ENCODE measurements at regions not wholly inside any gene's neighbourhood (a gene's known extent, or its start where the extent isn't known, plus 50 kb on each side); places are given as distances from the start of the nearest gene placed in this dataset.
A peak's percentile ranks its signal among the peaks of the same experiment; 100 is the strongest.

DNA sequence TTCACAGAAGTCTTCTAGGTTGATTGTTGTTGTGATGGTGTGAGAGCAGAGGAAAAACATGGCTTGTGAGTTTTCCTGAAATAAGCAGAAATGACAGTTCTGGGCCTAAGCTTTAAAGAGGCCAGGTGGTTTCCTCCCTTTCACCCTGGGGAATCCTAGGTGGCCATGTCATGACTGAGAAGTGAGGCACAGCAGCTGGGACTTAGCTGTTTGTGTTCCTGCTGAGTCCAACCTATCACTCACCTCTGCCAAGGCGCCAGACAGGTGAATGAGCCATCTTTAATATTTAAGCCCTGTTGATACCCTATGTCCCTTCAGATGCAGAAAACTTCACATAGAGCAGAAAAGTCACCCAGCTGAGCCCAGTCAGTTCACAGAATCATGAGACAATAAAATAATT is 384.4 kb downstream of the SLC4A3 start:
- no peak overlapping the region for H3K4me3 ChIP-seq (ENCODE audit: low read length)
- H3K4me2 ChIP-seq (ENCODE audit: low read length), result no peak overlapping the region
- no peaks in the 10 kb centered on the region for H3K27me3 ChIP-seq (ENCODE audit: control insufficient read depth, insufficient read depth, low read length)
- H3K36me3 ChIP-seq (ENCODE audit: insufficient read depth, low read length), result no peaks in the 10 kb centered on the region
- H3K4me1 ChIP-seq (ENCODE audit: control insufficient read depth, insufficient read depth, low read length), result no peaks in the 10 kb centered on the region
- H3K9ac ChIP-seq (ENCODE audit: low read depth, low read length), result no peak overlapping the region
- no peaks in the 10 kb centered on the region for H3K9me3 ChIP-seq (replicated peaks; ENCODE audit: low read length)

DNA sequence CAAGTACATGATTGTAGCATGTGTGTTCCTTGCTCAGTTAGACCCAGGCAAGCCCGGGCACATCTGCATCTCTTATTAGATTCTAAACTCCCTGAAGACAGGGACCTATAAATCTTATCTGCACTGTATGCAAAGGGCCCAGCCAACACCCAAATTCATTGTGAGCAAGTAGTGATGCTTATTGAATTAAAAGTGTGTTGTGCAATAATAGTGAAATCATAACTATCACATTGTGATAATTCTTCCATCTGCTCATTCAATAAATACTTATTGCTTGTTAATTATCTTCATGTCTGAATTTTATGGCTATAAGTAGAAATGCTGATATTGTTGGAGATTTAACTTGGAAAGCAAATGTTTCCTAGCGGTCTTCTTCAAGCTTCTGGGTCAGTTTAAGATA is 387.5 kb downstream of the SLC4A3 start:
- no peak overlapping the region for H3K4me3 ChIP-seq (ENCODE audit: low read length)
- no peaks in the 10 kb centered on the region for H3K27me3 ChIP-seq (ENCODE audit: control insufficient read depth, insufficient read depth, low read length)
- no peak overlapping the region for H3K4me2 ChIP-seq (ENCODE audit: low read length)
- no peak overlapping the region for H3K9ac ChIP-seq (ENCODE audit: low read depth, low read length)
- no peaks in the 10 kb centered on the region for H3K9me3 ChIP-seq (replicated peaks; ENCODE audit: low read length)
- no peaks in the 10 kb centered on the region for H3K36me3 ChIP-seq (ENCODE audit: insufficient read depth, low read length)
- no peaks in the 10 kb centered on the region for H3K4me1 ChIP-seq (ENCODE audit: control insufficient read depth, insufficient read depth, low read length)

DNA sequence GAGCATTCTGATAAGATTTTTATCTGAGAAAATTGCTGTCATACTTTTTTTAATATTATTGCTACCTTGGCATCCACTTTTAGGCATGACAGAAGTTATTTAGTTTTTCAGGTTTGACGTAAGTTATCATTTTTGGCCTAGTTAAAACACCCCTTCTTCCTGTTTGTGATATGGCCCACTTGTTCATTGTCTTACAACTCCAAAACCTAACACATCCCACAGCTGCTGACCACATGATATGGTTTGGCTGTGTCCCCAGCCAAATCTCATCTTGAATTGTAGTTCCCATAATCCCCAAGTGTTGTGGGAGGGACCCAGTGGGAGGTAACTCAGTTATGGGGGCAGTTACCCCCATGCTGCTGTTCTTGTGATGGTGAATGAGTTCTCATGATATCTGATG is 388.1 kb downstream of the SLC4A3 start:
- Histone ChIP-seq H3K9ac (ENCODE audit: low read depth, low read length) (no peak overlapping the region), H3K4me2 (ENCODE audit: low read length) (no peak overlapping the region), H3K4me1 (ENCODE audit: control insufficient read depth, insufficient read depth, low read length) (no peaks in the 10 kb centered on the region), H3K27me3 (ENCODE audit: control insufficient read depth, insufficient read depth, low read length) (no peaks in the 10 kb centered on the region), H3K4me3 (ENCODE audit: low read length) (no peak overlapping the region), H3K36me3 (ENCODE audit: insufficient read depth, low read length) (no peaks in the 10 kb centered on the region), H3K9me3 (replicated peaks; ENCODE audit: low read length) (no peaks in the 10 kb centered on the region)

DNA sequence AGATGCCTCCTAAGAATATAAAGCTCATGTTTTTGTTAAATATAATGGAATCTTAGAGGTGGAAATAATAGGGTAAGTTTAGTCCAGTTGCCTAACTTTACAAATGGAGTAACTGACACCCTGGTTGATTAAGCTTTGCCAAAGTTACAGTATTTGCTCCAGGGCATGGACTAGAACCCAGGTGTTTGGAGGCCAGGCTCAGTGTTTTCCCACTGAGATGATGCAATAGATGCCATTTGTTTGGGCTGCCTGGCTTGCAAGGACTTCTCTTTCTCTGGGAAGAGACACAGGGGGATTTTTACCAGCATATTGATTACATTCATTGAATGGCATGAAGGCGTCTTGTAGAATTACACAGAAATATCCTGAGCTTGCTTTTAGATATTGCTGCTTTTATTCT is 397.8 kb downstream of the SLC4A3 start:
- Histone ChIP-seq H3K4me3 (ENCODE audit: low read length) (no peak overlapping the region), H3K36me3 (ENCODE audit: insufficient read depth, low read length) (no peaks in the 10 kb centered on the region), H3K27me3 (ENCODE audit: control insufficient read depth, insufficient read depth, low read length) (no peaks in the 10 kb centered on the region), H3K9me3 (replicated peaks; ENCODE audit: low read length) (no peaks in the 10 kb centered on the region), H3K4me1 (ENCODE audit: control insufficient read depth, insufficient read depth, low read length) (peaks cover 5% of the 10 kb centered on the region), H3K9ac (ENCODE audit: low read depth, low read length) (no peak overlapping the region), H3K4me2 (ENCODE audit: low read length) (no peak overlapping the region)

DNA sequence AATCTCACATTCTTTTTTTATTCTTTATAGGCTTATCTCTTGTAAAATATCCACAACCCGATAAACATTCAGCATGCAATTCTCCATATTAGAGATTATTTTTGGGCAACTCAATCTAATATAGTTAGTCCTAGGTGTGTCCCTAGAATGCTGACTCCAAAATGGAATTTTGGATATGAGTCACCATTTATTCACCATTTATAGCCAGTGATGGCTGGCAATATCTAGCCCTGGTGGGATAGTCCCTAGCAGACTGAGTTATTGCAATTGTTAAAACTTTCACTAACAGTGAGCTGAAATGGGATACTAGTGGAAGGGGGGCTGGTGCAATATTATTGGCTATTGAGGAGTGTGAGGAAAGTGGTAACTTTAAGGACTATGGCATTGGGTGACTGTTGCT is 401.6 kb downstream of the SLC4A3 start:
- no peak overlapping the region for H3K9ac ChIP-seq (ENCODE audit: low read depth, low read length)
- H3K4me3 ChIP-seq (ENCODE audit: low read length), result no peak overlapping the region
- no peaks in the 10 kb centered on the region for H3K27me3 ChIP-seq (ENCODE audit: control insufficient read depth, insufficient read depth, low read length)

GRCh38 chr2:220033546-220033945 is 406.1 kb downstream of the SLC4A3 start:
- Histone ChIP-seq H3K9ac (ENCODE audit: low read depth, low read length) (no peak overlapping the region), H3K4me2 (ENCODE audit: low read length) (no peak overlapping the region), H3K36me3 (ENCODE audit: insufficient read depth, low read length) (no peaks in the 10 kb centered on the region), H3K9me3 (replicated peaks; ENCODE audit: low read length) (no peaks in the 10 kb centered on the region), H3K27me3 (ENCODE audit: control insufficient read depth, insufficient read depth, low read length) (no peaks in the 10 kb centered on the region), H3K4me1 (ENCODE audit: control insufficient read depth, insufficient read depth, low read length) (peaks cover 23% of the 10 kb centered on the region), H3K4me3 (ENCODE audit: low read length) (no peak overlapping the region)

More for the DNA sequence above, 401.6 kb downstream of the SLC4A3 start:
- no peaks in the 10 kb centered on the region for H3K36me3 ChIP-seq (ENCODE audit: insufficient read depth, low read length)
- H3K9me3 ChIP-seq (replicated peaks; ENCODE audit: low read length), result no peaks in the 10 kb centered on the region
- peaks cover 12% of the 10 kb centered on the region for H3K4me1 ChIP-seq (ENCODE audit: control insufficient read depth, insufficient read depth, low read length)
- no peak overlapping the region for H3K4me2 ChIP-seq (ENCODE audit: low read length)

- no peak overlapping the region for H3K4me3 ChIP-seq (ENCODE audit: low read length)
- H3K36me3 ChIP-seq (ENCODE audit: insufficient read depth, low read length), result no peaks in the 10 kb centered on the region
- H3K4me2 ChIP-seq (ENCODE audit: low read length), result peak overlapping the region; percentile 38
- H3K9ac ChIP-seq (ENCODE audit: low read depth, low read length), result peak overlapping the region; percentile 31
- no peaks in the 10 kb centered on the region for H3K27me3 ChIP-seq (ENCODE audit: control insufficient read depth, insufficient read depth, low read length)
- H3K4me1 ChIP-seq (ENCODE audit: control insufficient read depth, insufficient read depth, low read length), result peaks cover 19% of the 10 kb centered on the region
- H3K9me3 ChIP-seq (replicated peaks; ENCODE audit: low read length), result no peaks in the 10 kb centered on the region
These were observed 407.1 kb downstream of the SLC4A3 start for GRCh38 chr2:220034426-220035130.

DNA sequence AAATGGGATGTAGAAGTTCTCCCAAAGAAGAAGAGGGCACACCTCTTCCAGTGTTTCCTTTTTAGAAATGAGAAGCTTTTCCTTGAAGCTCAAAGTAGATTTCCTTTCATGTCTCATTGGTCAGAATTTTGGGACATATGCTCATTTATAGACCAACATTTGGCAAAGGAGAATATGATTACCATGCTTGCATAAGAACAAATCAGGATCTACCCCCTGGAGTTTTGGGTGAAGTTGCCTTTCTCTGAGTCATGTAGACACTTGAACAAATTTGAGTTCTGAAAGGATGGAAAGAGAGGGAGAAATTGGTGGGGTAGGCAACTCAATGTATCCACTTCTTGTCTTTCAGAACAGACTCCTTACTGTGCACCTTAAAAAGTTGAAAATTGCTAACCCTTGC is 409.0 kb downstream of the SLC4A3 start:
- no peaks in the 10 kb centered on the region for H3K9me3 ChIP-seq (replicated peaks; ENCODE audit: low read length)
- H3K4me3 ChIP-seq (ENCODE audit: low read length), result no peak overlapping the region
- H3K27me3 ChIP-seq (ENCODE audit: control insufficient read depth, insufficient read depth, low read length), result no peaks in the 10 kb centered on the region
- no peak overlapping the region for H3K9ac ChIP-seq (ENCODE audit: low read depth, low read length)
- H3K36me3 ChIP-seq (ENCODE audit: insufficient read depth, low read length), result no peaks in the 10 kb centered on the region
- H3K4me2 ChIP-seq (ENCODE audit: low read length), result no peak overlapping the region
- H3K4me1 ChIP-seq (ENCODE audit: control insufficient read depth, insufficient read depth, low read length), result peaks cover 19% of the 10 kb centered on the region

DNA sequence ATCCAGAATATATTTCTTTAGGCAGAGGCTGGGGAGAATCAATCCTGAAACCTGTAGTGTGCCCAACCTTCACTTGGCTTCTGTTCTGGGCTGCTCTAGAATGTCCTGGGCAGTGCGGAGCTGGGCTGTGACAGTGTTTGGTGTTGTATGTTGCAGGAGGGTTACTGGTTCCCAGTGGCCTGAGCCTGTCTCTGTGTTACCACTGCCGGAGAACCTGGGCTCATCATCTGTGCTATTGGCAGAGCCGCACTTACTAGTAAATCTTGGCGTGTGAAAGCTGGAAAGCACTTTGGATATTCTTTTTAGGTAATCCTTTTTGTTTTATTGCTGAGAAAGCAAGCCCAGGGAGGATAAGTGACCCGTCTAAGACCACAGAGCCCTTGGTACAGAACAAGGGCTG is 412.9 kb downstream of the SLC4A3 start:
- H3K9ac ChIP-seq (ENCODE audit: low read depth, low read length), result no peak overlapping the region
- H3K4me3 ChIP-seq (ENCODE audit: low read length), result no peak overlapping the region
- H3K9me3 ChIP-seq (replicated peaks; ENCODE audit: low read length), result no peaks in the 10 kb centered on the region
- no peak overlapping the region for H3K4me2 ChIP-seq (ENCODE audit: low read length)
- peaks cover 15% of the 10 kb centered on the region for H3K4me1 ChIP-seq (ENCODE audit: control insufficient read depth, insufficient read depth, low read length)
- no peaks in the 10 kb centered on the region for H3K27me3 ChIP-seq (ENCODE audit: control insufficient read depth, insufficient read depth, low read length)
- no peaks in the 10 kb centered on the region for H3K36me3 ChIP-seq (ENCODE audit: insufficient read depth, low read length)

GRCh38 chr2:220041447-220041846 is 414.0 kb downstream of the SLC4A3 start:
- no peak overlapping the region for H3K4me2 ChIP-seq (ENCODE audit: low read length)
- H3K4me3 ChIP-seq (ENCODE audit: low read length), result no peak overlapping the region
- H3K9ac ChIP-seq (ENCODE audit: low read depth, low read length), result no peak overlapping the region
- no peaks in the 10 kb centered on the region for H3K9me3 ChIP-seq (replicated peaks; ENCODE audit: low read length)
- no peaks in the 10 kb centered on the region for H3K27me3 ChIP-seq (ENCODE audit: control insufficient read depth, insufficient read depth, low read length)
- H3K4me1 ChIP-seq (ENCODE audit: control insufficient read depth, insufficient read depth, low read length), result peaks cover 15% of the 10 kb centered on the region
- H3K36me3 ChIP-seq (ENCODE audit: insufficient read depth, low read length), result no peaks in the 10 kb centered on the region

DNA sequence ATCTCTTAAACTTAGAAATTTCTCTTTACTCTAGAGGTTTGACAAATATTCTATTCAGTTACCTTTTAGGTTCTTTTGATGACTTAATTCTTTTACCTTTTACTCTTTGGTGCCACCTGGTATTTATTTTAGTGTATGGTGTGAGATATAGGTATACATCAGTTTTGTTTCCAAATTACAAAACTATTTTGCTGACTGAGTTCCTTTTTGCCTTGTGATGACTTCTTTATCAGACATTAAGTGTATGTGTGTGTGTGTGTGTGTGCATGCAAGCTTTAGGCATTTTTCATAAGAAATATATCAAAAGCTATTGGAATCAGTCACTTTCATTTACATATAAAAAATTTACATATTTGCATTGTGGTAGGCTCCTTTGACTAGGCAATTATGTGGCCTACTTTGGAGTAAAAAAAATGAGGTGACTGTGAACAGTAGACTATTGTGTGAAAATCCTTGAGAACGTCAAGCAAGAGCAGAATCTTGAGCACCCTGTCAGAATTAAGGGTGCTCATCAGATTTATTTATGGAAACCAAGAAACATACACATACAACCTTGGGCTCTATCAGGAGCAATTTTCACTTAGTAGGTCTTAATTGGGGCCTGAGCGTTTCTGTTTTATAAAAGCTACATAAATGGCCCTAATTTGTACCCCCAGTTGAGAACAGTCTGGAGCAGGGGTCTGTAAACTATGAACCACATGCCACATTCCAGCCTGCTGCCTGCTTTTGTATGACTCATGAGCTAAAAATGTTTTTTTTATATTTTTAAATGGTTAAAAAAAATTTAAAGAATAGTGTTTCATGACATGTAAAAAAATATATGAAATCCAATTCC is 415.9 kb downstream of the SLC4A3 start:
- Histone ChIP-seq H3K4me2 (ENCODE audit: low read length) (peak overlapping the region; percentile 17), H3K4me3 (ENCODE audit: low read length) (no peak overlapping the region), H3K4me1 (ENCODE audit: control insufficient read depth, insufficient read depth, low read length) (peaks cover 15% of the 10 kb centered on the region), H3K36me3 (ENCODE audit: insufficient read depth, low read length) (no peaks in the 10 kb centered on the region), H3K9ac (ENCODE audit: low read depth, low read length) (no peak overlapping the region), H3K9me3 (replicated peaks; ENCODE audit: low read length) (no peaks in the 10 kb centered on the region), H3K27me3 (ENCODE audit: control insufficient read depth, insufficient read depth, low read length) (no peaks in the 10 kb centered on the region)

DNA sequence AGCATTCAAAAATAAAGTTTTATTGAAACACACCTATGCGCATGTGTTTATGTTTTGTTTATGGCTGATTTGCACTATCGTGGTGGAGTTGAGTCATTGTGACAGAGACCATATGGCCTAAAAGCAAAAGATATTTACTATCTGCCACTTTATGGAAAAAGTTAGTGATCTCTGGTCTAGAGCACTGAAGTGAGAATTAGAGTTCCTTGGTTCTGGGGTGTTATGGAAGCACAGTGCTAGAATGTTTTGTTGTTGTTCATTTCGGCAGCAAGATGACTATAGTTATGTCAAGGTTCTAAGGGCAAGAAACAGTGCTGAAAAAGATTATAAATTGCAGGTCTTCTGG is 416.5 kb downstream of the SLC4A3 start:
- no peak overlapping the region for H3K9ac ChIP-seq (ENCODE audit: low read depth, low read length)
- no peaks in the 10 kb centered on the region for H3K9me3 ChIP-seq (replicated peaks; ENCODE audit: low read length)
- peaks cover 15% of the 10 kb centered on the region for H3K4me1 ChIP-seq (ENCODE audit: control insufficient read depth, insufficient read depth, low read length)
- no peaks in the 10 kb centered on the region for H3K27me3 ChIP-seq (ENCODE audit: control insufficient read depth, insufficient read depth, low read length)
- H3K36me3 ChIP-seq (ENCODE audit: insufficient read depth, low read length), result no peaks in the 10 kb centered on the region
- H3K4me3 ChIP-seq (ENCODE audit: low read length), result no peak overlapping the region
- peak overlapping the region; percentile 12 for H3K4me2 ChIP-seq (ENCODE audit: low read length)
